VCaP (cell line): ENCODE measurements at regions not wholly inside any gene's neighbourhood (a gene's known extent, or its start where the extent isn't known, plus 50 kb on each side); places are given as distances from the start of the nearest gene placed in this dataset.

ENCODE experiments used
- H3K27ac ChIP-seq: fragments of 450-650 bp; 2 replicates; pipeline ENCODE4 v1.5.1; 2017
- TF ChIP-seq, protein P1 (sequence below): fragments of 450-650 bp; conservative IDR thresholded peaks from 2 replicates; pipeline ENCODE4 v1.5.1; 2017; ENCODE audit warnings: mild to moderate bottlenecking, moderate library complexity

DNA sequence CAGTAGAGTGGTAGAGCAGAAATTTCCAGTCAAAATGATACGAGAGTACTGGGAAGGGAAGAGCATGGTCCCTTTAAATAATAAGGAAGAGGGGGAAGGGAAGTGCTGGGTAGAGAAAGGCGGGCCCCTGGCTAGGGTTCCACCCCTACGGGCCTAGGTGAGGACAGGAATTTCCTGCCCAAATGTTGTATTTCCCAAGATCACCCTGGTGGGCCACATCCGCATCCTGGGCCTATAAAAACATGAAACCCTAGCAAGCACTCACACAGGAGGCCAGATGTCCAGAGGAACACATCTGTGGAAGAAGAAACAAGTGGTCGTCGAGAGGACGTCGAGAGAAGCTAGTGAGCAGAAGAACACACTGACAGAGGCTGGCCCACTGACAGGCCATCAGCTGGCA is 661.2 kb downstream of the SQOR start:
- TF ChIP-seq, protein P1, sequence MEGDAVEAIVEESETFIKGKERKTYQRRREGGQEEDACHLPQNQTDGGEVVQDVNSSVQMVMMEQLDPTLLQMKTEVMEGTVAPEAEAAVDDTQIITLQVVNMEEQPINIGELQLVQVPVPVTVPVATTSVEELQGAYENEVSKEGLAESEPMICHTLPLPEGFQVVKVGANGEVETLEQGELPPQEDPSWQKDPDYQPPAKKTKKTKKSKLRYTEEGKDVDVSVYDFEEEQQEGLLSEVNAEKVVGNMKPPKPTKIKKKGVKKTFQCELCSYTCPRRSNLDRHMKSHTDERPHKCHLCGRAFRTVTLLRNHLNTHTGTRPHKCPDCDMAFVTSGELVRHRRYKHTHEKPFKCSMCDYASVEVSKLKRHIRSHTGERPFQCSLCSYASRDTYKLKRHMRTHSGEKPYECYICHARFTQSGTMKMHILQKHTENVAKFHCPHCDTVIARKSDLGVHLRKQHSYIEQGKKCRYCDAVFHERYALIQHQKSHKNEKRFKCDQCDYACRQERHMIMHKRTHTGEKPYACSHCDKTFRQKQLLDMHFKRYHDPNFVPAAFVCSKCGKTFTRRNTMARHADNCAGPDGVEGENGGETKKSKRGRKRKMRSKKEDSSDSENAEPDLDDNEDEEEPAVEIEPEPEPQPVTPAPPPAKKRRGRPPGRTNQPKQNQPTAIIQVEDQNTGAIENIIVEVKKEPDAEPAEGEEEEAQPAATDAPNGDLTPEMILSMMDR = no peak
- no peak overlapping the region for H3K27ac ChIP-seq

DNA sequence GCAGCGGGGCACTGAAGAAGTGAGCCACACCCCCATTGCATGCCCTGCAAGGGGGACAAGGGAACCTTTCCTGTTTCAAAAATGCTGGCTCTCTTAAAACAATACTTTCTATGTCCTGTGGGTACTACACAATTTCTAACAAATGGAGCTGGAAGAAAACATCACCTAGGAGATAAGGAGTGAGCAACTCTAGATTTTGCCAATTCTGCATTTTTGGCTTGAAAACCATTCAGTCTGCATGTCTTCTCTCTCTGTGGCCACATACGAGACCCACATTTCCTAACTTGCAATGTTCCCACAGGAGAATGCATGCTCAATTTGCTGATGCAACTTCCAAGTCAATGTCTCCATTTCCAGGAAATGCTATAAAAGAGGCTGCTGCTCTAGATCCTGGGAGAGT is 662.0 kb downstream of the SQOR start:
- TF ChIP-seq, protein P1 = no peak
- H3K27ac ChIP-seq = no peak overlapping the region

DNA sequence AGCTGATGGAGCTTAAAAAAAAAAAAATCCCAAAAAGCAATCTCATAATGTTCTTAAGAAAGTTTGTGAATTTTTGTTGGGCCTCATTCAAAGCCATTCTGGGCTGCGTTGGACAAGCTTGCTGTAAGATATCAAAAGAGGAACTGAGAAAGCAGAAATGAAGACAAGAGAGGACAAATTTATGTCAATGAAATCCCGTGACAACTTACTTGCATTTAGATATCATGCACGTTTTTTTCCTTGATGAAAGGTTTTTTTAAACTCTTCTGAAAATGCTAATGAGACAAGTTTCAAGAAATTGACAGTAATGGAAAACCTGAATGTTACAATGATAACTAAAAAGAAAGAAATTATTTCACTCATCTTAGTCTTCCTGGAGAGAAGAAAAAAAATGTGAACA is 662.9 kb downstream of the SQOR start:
- TF ChIP-seq, protein P1 = no peak
- no peak overlapping the region for H3K27ac ChIP-seq

DNA sequence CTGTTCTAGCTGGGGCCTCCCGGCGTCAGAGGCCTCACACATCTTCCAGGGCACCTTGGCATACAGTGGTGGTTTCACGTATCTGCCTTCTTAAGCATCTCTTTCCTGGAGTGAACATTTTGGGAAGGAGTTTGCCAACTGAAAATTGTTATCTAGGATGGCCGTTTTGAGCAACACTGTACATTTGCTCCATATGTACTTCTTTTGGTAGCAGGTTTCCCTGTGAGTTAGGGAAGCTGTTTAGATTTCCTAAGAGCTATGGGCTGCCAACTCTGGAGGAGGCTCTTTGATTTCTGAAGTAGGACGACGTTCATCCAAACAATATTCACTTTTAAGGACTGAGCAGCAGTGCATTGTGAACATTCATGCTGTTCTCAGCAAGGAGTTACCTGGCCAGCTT is 665.9 kb downstream of the SQOR start:
- TF ChIP-seq, protein P1 = no peak
- peak overlapping the region; percentile 54 for H3K27ac ChIP-seq

DNA sequence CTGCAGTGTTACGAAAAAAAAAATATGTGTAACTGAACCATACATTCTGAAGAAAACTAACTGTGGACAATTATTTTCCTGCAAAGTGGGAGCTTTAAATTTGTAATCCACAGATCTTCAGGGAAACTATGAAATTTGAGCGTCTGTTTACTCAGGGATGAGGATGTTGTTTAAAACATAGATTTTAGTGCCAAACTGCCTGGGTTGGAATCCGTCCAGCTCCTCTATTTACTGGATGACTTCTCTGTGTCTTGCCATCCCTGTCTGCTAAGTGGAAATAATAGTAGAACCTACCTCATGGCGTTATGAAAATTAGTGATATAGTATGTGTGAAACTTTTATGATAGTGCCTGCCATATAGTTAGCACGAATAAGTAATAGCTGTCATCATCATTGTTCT is 666.5 kb downstream of the SQOR start:
- TF ChIP-seq, protein P1 = no peak
- peak overlapping the region; percentile 54 for H3K27ac ChIP-seq

DNA sequence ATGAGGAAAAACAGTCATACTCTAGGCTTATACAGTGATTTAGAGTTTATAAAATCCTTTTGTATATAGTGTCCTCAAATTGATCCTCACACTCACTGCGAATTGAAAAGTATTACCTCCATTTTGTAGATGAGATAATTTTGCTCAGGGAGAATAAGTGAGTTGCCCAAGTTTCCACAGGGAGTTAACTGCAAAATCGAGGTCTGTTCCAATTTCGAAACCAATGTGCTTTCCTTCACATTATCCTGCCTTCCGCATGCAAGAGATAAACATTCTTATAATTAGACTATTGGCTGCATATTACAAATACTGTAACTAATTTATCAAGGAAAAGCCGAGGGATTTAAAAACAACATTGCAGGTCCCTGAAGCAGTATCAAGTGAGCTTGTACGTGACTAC is 667.0 kb downstream of the SQOR start:
- TF ChIP-seq, protein P1 = no peak
- H3K27ac ChIP-seq = peak overlapping the region; percentile 54

DNA sequence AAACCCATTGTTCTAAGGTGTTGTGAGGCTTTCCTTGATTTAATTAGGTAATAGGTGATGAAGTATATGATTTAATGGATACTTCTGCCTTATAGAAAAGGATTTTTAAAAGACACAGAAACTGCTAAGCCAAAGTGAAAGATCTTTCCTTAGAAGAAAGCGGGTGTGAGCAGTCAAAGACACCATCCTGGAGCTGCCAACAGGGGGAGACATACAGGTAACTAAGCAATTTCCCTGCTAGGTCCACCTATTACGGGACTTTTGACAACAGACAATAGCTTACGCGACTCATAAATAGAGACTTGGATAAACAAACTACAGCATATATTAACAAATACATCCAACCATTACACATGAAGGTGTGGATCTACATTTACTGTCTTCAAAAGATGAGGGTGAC is 669.5 kb downstream of the SQOR start:
- TF ChIP-seq, protein P1 = peak; percentile 25
- H3K27ac ChIP-seq = no peak overlapping the region

DNA sequence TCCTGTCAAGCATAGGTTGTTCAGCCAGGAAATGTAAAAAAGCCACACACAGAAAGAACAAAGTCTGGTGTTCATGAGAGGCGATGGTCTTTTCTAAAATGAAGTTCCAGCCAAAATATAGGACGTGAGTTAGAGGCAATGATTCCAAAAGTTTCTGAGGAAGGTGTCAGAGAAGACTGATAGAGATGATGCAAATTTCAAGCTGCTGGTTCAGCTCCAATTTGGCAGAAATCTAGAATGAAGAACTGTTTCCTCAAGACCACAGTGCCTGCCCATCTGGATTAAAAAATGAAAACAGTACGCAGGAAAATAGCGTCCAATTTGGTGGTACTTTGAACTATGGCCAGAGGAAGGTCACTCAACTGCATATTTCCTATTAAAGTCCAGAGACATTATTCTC is 672.9 kb downstream of the SQOR start:
- TF ChIP-seq, protein P1 = no peak
- no peak overlapping the region for H3K27ac ChIP-seq
